Fibroblast of lung (primary cell): ENCODE measurements at regions not wholly inside any gene's neighbourhood (a gene's known extent, or its start where the extent isn't known, plus 50 kb on each side); places are given as distances from the start of the nearest gene placed in this dataset.

Experiments
- DNase-seq, 2 donors: peaks; one replicate each; pipeline versions ENCODE4 v3.0.0 to v3.0.0-alpha.2; 2010; ENCODE audit warnings: low read depth in 2 of 2
- H2AFZ ChIP-seq: 2 replicates; pipeline ENCODE4 v1.5.1; 2012; ENCODE audit warnings: low read length, control low read depth, inconsistent platforms
- H3K27ac ChIP-seq: 2 replicates; pipeline ENCODE4 v1.5.1; 2011; ENCODE audit warnings: low read length, control low read depth; ENCODE audit not compliant: insufficient read depth
- H3K27me3 ChIP-seq: 2 replicates; pipeline ENCODE4 v1.5.1; 2011; ENCODE audit warnings: mild to moderate bottlenecking, low read length; ENCODE audit not compliant: control insufficient read depth, insufficient read depth
- H3K36me3 ChIP-seq: 2 replicates; pipeline ENCODE4 v1.5.1; 2011; ENCODE audit warnings: low read length; ENCODE audit not compliant: control insufficient read depth, insufficient read depth
- H3K4me1 ChIP-seq: 2 replicates; pipeline ENCODE4 v1.5.1; 2011; ENCODE audit warnings: low read length; ENCODE audit not compliant: control insufficient read depth, insufficient read depth; ENCODE audit errors: extremely low read depth
- H3K4me2 ChIP-seq: 2 replicates; pipeline ENCODE4 v1.5.1; 2011; ENCODE audit warnings: low read length, control low read depth; ENCODE audit not compliant: insufficient read depth; ENCODE audit errors: extremely low read depth
- H3K4me3 ChIP-seq, 4 experiments: fragments of 200-600 bp in 1 of 4; sonication (generic) in 1 of 4; replicated peaks in 1 of 4; 2 replicates each; pipeline ENCODE4 v1.5.1; 2011 to 2016; ENCODE audit warnings: low read length in 4 of 4, low read depth in 3 of 4, mild to moderate bottlenecking in 3 of 4, control low read depth in 2 of 4, inconsistent platforms in 1 of 4, mixed read lengths in 1 of 4; ENCODE audit not compliant: insufficient read depth in 1 of 4; ENCODE audit errors: control extremely low read depth in 1 of 4
- H3K79me2 ChIP-seq: 2 replicates; pipeline ENCODE4 v1.5.1; 2012; ENCODE audit warnings: mild to moderate bottlenecking, low read length, inconsistent platforms; ENCODE audit not compliant: control insufficient read depth, insufficient read depth
- H3K9ac ChIP-seq: 2 replicates; pipeline ENCODE4 v1.5.1; 2011; ENCODE audit warnings: mild to moderate bottlenecking, low read length, control low read depth; ENCODE audit not compliant: insufficient read depth
- H3K9me3 ChIP-seq: 2 replicates; pipeline ENCODE4 v1.5.1; 2012; ENCODE audit warnings: low read depth, low read length; ENCODE audit not compliant: control insufficient read depth, insufficient read depth
- H4K20me1 ChIP-seq: 2 replicates; pipeline ENCODE4 v1.5.1; 2011; ENCODE audit warnings: low read length; ENCODE audit not compliant: control insufficient read depth, insufficient read depth; ENCODE audit errors: extremely low read depth
- CTCF ChIP-seq, 2 donors: IDR thresholded peaks in 1 of 2; conservative IDR thresholded peaks in 1 of 2; 1 replicate in 1 of 2; 2 replicates in 1 of 2; pipeline ENCODE4 v1.5.1; 2011 to 2012; ENCODE audit warnings: low read length in 2 of 2, control low read depth in 1 of 2, inconsistent platforms in 1 of 2, low read depth in 1 of 2, mild to moderate bottlenecking in 1 of 2
- EZH2 ChIP-seq: IDR thresholded peaks from 2 replicates; pipeline ENCODE4 v1.5.1; 2012; ENCODE audit warnings: low read length, control low read depth, mild to moderate bottlenecking; ENCODE audit errors: missing control alignments

- no peak overlapping the region for H3K4me2 ChIP-seq
- H4K20me1 ChIP-seq = no peaks in the 10 kb centered on the region
- no peak overlapping the region for H2AFZ ChIP-seq
- H3K4me1 ChIP-seq = peaks cover 5% of the 10 kb centered on the region
- no peaks in the 10 kb centered on the region for H3K9me3 ChIP-seq
- H3K79me2 ChIP-seq = no peaks in the 10 kb centered on the region
- H3K27ac ChIP-seq = no peak overlapping the region
- peaks cover 1% of the 10 kb centered on the region for H3K27me3 ChIP-seq
- no peaks in the 10 kb centered on the region for H3K36me3 ChIP-seq
- H3K9ac ChIP-seq = no peak overlapping the region
- H3K4me3 ChIP-seq = no peak overlapping the region
- no peak for DNase-seq
- no peak for TF ChIP-seq EZH2
- no peak for TF ChIP-seq CTCF (conservative IDR thresholded peaks at IDR 0.05 in 1 of 2, IDR thresholded peaks at IDR 0.05 in 1 of 2; ENCODE audit: low read depth in 1 of 2, low read length in 2 of 2)
Measured at GRCh38 chr1:228839656-228840055, 104.4 kb downstream of the RHOU start.

- Histone ChIP-seq H2AFZ (no peak overlapping the region), H3K4me2 (no peak overlapping the region), H3K79me2 (no peaks in the 10 kb centered on the region), H3K27ac (no peak overlapping the region), H3K9ac (no peak overlapping the region), H3K36me3 (no peaks in the 10 kb centered on the region), H4K20me1 (no peaks in the 10 kb centered on the region), H3K4me3 (no peak overlapping the region), H3K9me3 (no peaks in the 10 kb centered on the region), H3K27me3 (no peaks in the 10 kb centered on the region), H3K4me1 (peaks cover 5% of the 10 kb centered on the region)
- DNase-seq = no peak
- TF ChIP-seq CTCF (conservative IDR thresholded peaks at IDR 0.05 in 1 of 2, IDR thresholded peaks at IDR 0.05 in 1 of 2; ENCODE audit: low read depth in 1 of 2, low read length in 2 of 2) (no peak), EZH2 (no peak)
Measured at GRCh38 chr1:228841632-228842031, 106.4 kb downstream of the RHOU start.

- H3K79me2 ChIP-seq = no peaks in the 10 kb centered on the region
- H3K4me1 ChIP-seq = peaks cover 5% of the 10 kb centered on the region
- no peaks in the 10 kb centered on the region for H4K20me1 ChIP-seq
- no peaks in the 10 kb centered on the region for H3K27me3 ChIP-seq
- no peak overlapping the region for H3K27ac ChIP-seq
- DNase-seq = peak; percentile 74 to 88
- no peak overlapping the region for H3K4me3 ChIP-seq
- no peak overlapping the region for H3K9ac ChIP-seq
- H3K4me2 ChIP-seq = no peak overlapping the region
- H3K9me3 ChIP-seq = no peaks in the 10 kb centered on the region
- H3K36me3 ChIP-seq = no peaks in the 10 kb centered on the region
- no peak for TF ChIP-seq CTCF (conservative IDR thresholded peaks at IDR 0.05 in 1 of 2, IDR thresholded peaks at IDR 0.05 in 1 of 2; ENCODE audit: low read depth in 1 of 2, low read length in 2 of 2)
- no peak for TF ChIP-seq EZH2
- H2AFZ ChIP-seq = no peak overlapping the region
Measured at GRCh38 chr1:228842094-228842775, 107.0 kb downstream of the RHOU start.
